ENCODE measurements at regions not wholly inside any gene's neighbourhood (a gene's known extent, or its start where the extent isn't known, plus 50 kb on each side); places are given as distances from the start of the nearest gene placed in this dataset.

DNA sequence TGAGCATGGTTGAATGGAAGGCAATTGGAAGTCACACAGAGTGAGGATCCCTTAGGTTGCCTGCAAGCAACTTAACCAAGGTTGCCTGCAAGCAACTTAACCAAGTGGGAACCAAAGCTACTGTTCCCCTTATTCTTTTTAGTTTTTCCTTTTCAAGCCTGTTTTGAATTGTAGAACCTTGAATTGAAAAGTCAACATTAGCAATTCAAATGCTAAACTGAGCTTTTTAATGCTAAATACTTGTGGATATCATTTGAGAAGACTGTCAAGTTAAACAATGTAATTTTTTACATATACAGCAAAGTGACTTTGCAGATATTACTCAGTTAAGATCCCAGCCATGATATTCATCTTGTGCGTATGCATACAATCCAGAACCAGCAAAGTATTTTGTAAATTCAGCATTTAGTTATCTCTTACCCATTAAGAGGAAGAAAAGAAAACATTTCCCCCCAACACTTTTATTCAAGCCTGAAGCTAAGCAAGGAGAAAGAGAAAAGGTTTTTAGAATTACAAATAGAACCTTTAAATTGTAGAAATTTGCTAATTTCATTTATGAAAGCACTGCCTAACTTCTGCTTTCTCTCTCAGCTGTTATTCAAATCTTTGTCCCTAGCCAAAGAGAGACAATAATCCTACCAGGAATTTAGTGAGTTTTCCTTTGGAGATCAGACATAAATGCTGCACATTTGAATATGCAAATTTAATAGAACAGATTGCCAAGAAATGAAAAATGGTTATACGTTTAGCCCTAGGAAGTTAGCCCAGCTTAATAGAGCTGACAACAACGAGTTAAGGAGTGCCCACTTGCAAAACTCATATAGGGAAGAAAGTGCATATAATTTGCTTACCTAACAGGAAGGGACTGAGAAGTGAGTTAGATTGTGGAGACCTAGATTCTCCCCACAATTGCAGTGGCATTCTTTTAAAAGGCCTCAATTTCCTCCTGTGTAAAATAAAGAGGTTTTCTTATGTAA is 643.2 kb upstream of the PIK3C3 start:
- TF ChIP-seq EZH2 (IDR thresholded peaks at IDR 0.05; ENCODE audit: low read depth, low read length, severe bottlenecking) (no peak), RAD21 (IDR thresholded peaks at IDR 0.05 in 1 of 2, conservative IDR thresholded peaks at IDR 0.05 in 1 of 2; ENCODE audit: low read depth in 2 of 2, low read length in 2 of 2) (no peak), POLR2A (IDR thresholded peaks at IDR 0.05; ENCODE audit: control extremely low read depth in 1 of 2, low read depth in 2 of 2, low read length in 2 of 2) (no peak), TCF12 (IDR thresholded peaks at IDR 0.05; ENCODE audit: low read depth, low read length) (no peak), USF2 (IDR thresholded peaks at IDR 0.05; ENCODE audit: low read length) (no peak), SP1 (IDR thresholded peaks at IDR 0.05; ENCODE audit: low read depth, low read length) (peak; percentile 24; the same call in 1 of the 2 replicates), CREB1 (IDR thresholded peaks at IDR 0.05) (no peak), POLR2AphosphoS5 (IDR thresholded peaks at IDR 0.05; ENCODE audit: low read depth, low read length) (no peak), KDM5A (IDR thresholded peaks at IDR 0.05; ENCODE audit: low read length) (no peak)
- TF ChIP-seq, protein P1, sequence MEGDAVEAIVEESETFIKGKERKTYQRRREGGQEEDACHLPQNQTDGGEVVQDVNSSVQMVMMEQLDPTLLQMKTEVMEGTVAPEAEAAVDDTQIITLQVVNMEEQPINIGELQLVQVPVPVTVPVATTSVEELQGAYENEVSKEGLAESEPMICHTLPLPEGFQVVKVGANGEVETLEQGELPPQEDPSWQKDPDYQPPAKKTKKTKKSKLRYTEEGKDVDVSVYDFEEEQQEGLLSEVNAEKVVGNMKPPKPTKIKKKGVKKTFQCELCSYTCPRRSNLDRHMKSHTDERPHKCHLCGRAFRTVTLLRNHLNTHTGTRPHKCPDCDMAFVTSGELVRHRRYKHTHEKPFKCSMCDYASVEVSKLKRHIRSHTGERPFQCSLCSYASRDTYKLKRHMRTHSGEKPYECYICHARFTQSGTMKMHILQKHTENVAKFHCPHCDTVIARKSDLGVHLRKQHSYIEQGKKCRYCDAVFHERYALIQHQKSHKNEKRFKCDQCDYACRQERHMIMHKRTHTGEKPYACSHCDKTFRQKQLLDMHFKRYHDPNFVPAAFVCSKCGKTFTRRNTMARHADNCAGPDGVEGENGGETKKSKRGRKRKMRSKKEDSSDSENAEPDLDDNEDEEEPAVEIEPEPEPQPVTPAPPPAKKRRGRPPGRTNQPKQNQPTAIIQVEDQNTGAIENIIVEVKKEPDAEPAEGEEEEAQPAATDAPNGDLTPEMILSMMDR (IDR thresholded peaks at IDR 0.05; ENCODE audit: control extremely low read depth in 1 of 3, insufficient read depth in 1 of 3, low read depth in 1 of 3, low read length in 3 of 3), result no peak

All from H1 (cell line).